ENCODE measurements at regions not wholly inside any gene's neighbourhood (a gene's known extent, or its start where the extent isn't known, plus 50 kb on each side); places are given as distances from the start of the nearest gene placed in this dataset.

DNA sequence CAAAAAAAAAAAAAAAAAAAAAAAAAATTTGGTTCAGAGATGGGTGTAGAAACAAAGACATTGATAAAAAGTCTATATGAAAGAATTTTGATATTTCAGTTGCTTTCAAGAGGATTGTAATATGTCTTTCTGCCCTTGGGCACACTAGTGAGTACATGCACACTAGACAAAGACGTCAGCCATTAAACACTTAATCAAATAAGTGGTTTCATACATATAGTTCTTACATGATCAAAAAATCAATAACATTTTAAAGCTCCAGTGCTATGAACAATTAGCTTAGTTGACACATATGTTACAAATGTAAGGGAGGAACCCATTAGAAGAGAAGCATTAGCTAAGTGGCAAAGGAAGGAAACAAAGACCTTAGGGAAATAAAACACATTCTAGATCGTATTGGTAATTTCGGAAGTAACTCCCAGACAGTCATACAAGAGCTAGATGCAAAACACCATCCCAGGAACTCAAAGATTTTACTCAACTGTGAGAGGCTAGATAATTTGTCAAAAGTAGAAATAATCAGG, 84.5 kb upstream of the MAN2A1 start:
- TF ChIP-seq, protein P1, sequence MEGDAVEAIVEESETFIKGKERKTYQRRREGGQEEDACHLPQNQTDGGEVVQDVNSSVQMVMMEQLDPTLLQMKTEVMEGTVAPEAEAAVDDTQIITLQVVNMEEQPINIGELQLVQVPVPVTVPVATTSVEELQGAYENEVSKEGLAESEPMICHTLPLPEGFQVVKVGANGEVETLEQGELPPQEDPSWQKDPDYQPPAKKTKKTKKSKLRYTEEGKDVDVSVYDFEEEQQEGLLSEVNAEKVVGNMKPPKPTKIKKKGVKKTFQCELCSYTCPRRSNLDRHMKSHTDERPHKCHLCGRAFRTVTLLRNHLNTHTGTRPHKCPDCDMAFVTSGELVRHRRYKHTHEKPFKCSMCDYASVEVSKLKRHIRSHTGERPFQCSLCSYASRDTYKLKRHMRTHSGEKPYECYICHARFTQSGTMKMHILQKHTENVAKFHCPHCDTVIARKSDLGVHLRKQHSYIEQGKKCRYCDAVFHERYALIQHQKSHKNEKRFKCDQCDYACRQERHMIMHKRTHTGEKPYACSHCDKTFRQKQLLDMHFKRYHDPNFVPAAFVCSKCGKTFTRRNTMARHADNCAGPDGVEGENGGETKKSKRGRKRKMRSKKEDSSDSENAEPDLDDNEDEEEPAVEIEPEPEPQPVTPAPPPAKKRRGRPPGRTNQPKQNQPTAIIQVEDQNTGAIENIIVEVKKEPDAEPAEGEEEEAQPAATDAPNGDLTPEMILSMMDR (conservative IDR thresholded peaks at IDR 0.05; ENCODE audit: low read depth, low read length): no peak
- TF ChIP-seq EZH2 (IDR thresholded peaks at IDR 0.05; ENCODE audit: low read length, unreplicated experiment) (no peak), EZH2phosphoT487 (IDR thresholded peaks at IDR 0.05; ENCODE audit: borderline replicate concordance, low read length) (no peak)

Data from PC-3 (cell line).